ENCODE measurements at regions not wholly inside any gene's neighbourhood (a gene's known extent, or its start where the extent isn't known, plus 50 kb on each side); places are given as distances from the start of the nearest gene placed in this dataset.

- peak; percentile 95 for DNase-seq
These were observed 146.7 kb downstream of the CARTPT start for GRCh38 chr5:71865665-71866320.

GRCh38 chr5:71872311-71872864 is 153.3 kb downstream of the CARTPT start:
- peak; percentile 80 for DNase-seq

- DNase-seq, result peak; percentile 100
These were observed 154.1 kb downstream of the CARTPT start for GRCh38 chr5:71873191-71873591.

GRCh38 chr5:71874521-71874920 is 155.4 kb downstream of the CARTPT start:
- no peak for DNase-seq

GRCh38 chr5:71877511-71877910 is 158.4 kb downstream of the CARTPT start:
- no peak for DNase-seq

GRCh38 chr5:71880536-71880935 is 161.5 kb downstream of the CARTPT start:
- DNase-seq, result no peak

GRCh38 chr5:71882826-71883741 is 164.0 kb downstream of the CARTPT start:
- DNase-seq, result peak; percentile 93

GRCh38 chr5:71883742-71884103 is 164.6 kb downstream of the CARTPT start:
- peak; percentile 88 for DNase-seq

- DNase-seq, result no peak
These were observed 165.9 kb downstream of the CARTPT start for GRCh38 chr5:71884926-71885325.

- no peak for DNase-seq
These were observed 167.3 kb downstream of the CARTPT start for GRCh38 chr5:71886406-71886805.

GRCh38 chr5:71887680-71888079 is 168.6 kb downstream of the CARTPT start:
- DNase-seq, result peak; percentile 65

GRCh38 chr5:71891406-71891805 is 172.3 kb downstream of the CARTPT start:
- DNase-seq, result no peak

GRCh38 chr5:71891856-71892255 is 172.8 kb downstream of the CARTPT start:
- DNase-seq, result no peak

- peak; percentile 72 for DNase-seq
These were observed 173.7 kb downstream of the CARTPT start for GRCh38 chr5:71892641-71893365.

- DNase-seq, result no peak
These were observed 174.4 kb downstream of the CARTPT start for GRCh38 chr5:71893451-71893850.

- peak; percentile 70 for DNase-seq
These were observed 175.0 kb downstream of the CARTPT start for GRCh38 chr5:71894091-71894490.

GRCh38 chr5:71895546-71895945 is 176.5 kb downstream of the CARTPT start:
- peak; percentile 36 for DNase-seq

GRCh38 chr5:71899865-71900342 is 180.8 kb downstream of the CARTPT start:
- DNase-seq, result no peak

GRCh38 chr5:71903808-71904207 is 184.7 kb downstream of the CARTPT start:
- peak; percentile 99 for DNase-seq

- DNase-seq, result no peak
These were observed 185.8 kb downstream of the CARTPT start for GRCh38 chr5:71904852-71905251.

- peak; percentile 100 for DNase-seq
These were observed 187.0 kb downstream of the CARTPT start for GRCh38 chr5:71905834-71906711.

- peak; percentile 91 for DNase-seq
These were observed 188.0 kb downstream of the CARTPT start for GRCh38 chr5:71907001-71907588.
